Gastrocnemius medialis (tissue), 4 donors: ENCODE measurements at regions not wholly inside any gene's neighbourhood (a gene's known extent, or its start where the extent isn't known, plus 50 kb on each side); places are given as distances from the start of the nearest gene placed in this dataset.

Experiments
- ATAC-seq, 2 donors: fragments of 150-250 bp; one replicate each; pipeline ENCODE4 v1.9.1; 2016
- DNase-seq, 2 donors: peaks; one replicate each; pipeline ENCODE4 v3.0.0-alpha.2; 2019
- H3K27ac ChIP-seq, 4 donors: fragments of 200-600 bp; sonication (generic); 1 replicate in 1 of 4; 2 replicates in 3 of 4; pipeline ENCODE4 v1.5.1; 2016 to 2018; ENCODE audit warnings: mild to moderate bottlenecking in 2 of 4, moderate library complexity in 1 of 4
- H3K27me3 ChIP-seq, 3 donors: fragments of 200-600 bp; sonication (generic) in 2 of 3; 1 replicate in 1 of 3; 2 replicates in 2 of 3; pipeline versions ENCODE4 v1.5.1 to v1.6.0; 2016 to 2019; ENCODE audit warnings: mild to moderate bottlenecking in 1 of 3, moderate library complexity in 1 of 3
- H3K36me3 ChIP-seq, 2 donors: fragments of 200-600 bp; sonication (generic) in 1 of 2; one replicate each; pipeline ENCODE4 v1.5.1; 2017 to 2018
- H3K4me1 ChIP-seq, 2 donors: fragments of 200-600 bp; sonication (generic) in 1 of 2; one replicate each; pipeline ENCODE4 v1.5.1; 2016 to 2017; ENCODE audit warnings: mild to moderate bottlenecking in 2 of 2
- H3K4me3 ChIP-seq, 4 donors: fragments of 200-600 bp; sonication (generic) in 3 of 4; 1 replicate in 1 of 4; 2 replicates in 3 of 4; pipeline ENCODE4 v1.5.1; 2016 to 2019; ENCODE audit warnings: mild to moderate bottlenecking in 2 of 4
- H3K9me3 ChIP-seq, 3 donors: fragments of 200-600 bp; sonication (generic) in 2 of 3; 1 replicate in 1 of 3; 2 replicates in 2 of 3; pipeline ENCODE4 v1.5.1; 2016 to 2019
- POLR2A ChIP-seq, 2 donors: fragments of 450-650 bp; IDR thresholded peaks; one replicate each; pipeline ENCODE4 v1.6.1; 2017; ENCODE audit warnings: antibody characterized with exemption in 2 of 2, mild to moderate bottlenecking in 2 of 2, moderate library complexity in 2 of 2
- in situ Hi-C, 4 donors: fragments of 200-750 bp; cut with MboI; loops; one replicate each; pipeline versions ENCODE4 v1.15.0 to v1.8.0; 2017; ENCODE audit warnings: low sequenced_read_pairs in 4 of 4
- intact Hi-C: fragments of 100-400 bp; cut with DNase I; formaldehyde crosslinking; loops from one replicate; pipeline ENCODE4 v1.15.1; 2023; ENCODE audit warnings: low total_unique reads
- TF ChIP-seq, protein P1 (sequence below), 5 experiments: fragments of 450-650 bp in 3 of 5; fragments of 200-600 bp in 2 of 5; sonication (generic) in 2 of 5; IDR thresholded peaks in 4 of 5; conservative IDR thresholded peaks in 1 of 5; 1 replicate in 4 of 5; 2 replicates in 1 of 5; pipeline ENCODE4 v1.5.1; 2016 to 2019; ENCODE audit warnings: antibody characterized with exemption in 5 of 5, mild to moderate bottlenecking in 3 of 5, moderate library complexity in 3 of 5

DNA sequence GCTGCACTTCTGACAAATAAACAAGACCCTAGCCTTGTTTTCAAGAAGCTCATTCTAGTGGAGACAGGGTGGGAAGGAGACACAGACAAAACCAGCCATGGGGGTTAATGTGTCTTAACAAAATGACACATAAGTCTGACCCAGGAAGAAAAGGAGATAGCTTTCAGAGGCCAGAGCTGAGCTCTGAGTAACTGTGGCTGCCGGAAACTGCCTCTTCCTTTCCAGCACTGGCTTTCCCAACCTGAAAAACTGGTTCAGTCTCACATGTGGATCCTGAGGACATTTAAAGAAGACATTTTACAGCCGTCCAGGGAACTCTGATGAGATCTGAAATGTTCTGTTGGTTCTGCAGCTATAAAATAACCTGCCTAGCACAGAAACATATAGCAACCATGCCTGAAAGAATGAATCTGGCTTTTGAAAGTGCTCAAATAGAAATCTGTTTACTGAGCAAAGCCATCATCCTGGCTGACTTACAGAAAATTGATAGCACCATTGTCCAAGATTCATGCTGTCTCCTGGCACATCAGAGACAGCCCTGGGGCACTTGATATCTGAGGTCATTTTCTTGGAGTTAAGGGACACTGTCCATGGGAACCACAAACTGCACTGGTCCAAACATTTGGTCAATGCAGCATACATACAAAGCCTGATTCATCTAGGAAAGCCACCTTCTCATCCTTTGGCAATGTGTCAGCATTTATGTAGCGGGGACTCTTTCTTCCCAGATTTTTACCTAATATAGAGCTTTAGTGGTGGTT, 83.2 kb upstream of the PAX1 start:
- no peaks in the 10 kb centered on the region for H3K4me1 ChIP-seq
- intact Hi-C loops: no loop called here
- ATAC-seq: no peak

DNA sequence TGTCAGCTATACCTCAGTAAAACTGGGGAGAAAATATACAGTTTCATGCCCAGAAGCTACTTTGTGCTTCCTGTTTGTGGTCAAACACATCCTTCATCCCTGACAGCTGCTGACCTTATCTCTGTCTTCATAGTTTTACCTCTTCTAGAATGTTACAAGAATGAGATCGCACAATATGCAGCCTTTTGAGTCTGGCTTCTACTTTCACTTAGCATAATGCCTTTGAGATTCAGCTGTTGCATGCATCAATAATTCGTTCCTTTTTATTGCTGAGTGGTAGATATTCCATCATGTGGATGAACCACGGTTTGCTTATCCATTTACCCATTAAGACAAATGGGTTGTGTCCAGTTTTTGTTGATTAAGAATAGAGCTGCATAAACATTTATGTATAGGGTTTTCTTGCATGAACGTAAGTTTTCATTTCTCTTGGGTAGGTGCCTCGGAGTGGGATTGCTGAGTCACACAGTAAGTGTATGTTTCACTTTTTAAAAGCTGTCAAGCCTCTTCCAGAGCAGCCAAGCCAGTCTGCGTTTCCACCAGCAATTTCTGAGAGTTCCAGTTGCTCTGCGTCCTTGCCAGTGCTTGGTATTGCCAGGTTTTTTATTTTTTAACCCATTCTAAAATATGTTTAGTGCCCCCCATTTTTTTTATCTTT, 86.6 kb upstream of the PAX1 start:
- H3K36me3 ChIP-seq: no peaks in the 10 kb centered on the region
- intact Hi-C loops (no loop called here), in situ Hi-C loops (no loop called here)
- no peak overlapping the region for H3K4me3 ChIP-seq
- no peaks in the 10 kb centered on the region for H3K9me3 ChIP-seq
- DNase-seq: no peak
- ATAC-seq: no peak
- H3K27me3 ChIP-seq: no peaks in the 10 kb centered on the region
- no peaks in the 10 kb centered on the region for H3K4me1 ChIP-seq
- H3K27ac ChIP-seq: no peak overlapping the region
- TF ChIP-seq, protein P1, sequence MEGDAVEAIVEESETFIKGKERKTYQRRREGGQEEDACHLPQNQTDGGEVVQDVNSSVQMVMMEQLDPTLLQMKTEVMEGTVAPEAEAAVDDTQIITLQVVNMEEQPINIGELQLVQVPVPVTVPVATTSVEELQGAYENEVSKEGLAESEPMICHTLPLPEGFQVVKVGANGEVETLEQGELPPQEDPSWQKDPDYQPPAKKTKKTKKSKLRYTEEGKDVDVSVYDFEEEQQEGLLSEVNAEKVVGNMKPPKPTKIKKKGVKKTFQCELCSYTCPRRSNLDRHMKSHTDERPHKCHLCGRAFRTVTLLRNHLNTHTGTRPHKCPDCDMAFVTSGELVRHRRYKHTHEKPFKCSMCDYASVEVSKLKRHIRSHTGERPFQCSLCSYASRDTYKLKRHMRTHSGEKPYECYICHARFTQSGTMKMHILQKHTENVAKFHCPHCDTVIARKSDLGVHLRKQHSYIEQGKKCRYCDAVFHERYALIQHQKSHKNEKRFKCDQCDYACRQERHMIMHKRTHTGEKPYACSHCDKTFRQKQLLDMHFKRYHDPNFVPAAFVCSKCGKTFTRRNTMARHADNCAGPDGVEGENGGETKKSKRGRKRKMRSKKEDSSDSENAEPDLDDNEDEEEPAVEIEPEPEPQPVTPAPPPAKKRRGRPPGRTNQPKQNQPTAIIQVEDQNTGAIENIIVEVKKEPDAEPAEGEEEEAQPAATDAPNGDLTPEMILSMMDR (IDR thresholded peaks at IDR 0.05 in 4 of 5, conservative IDR thresholded peaks at IDR 0.05 in 1 of 5): no peak
- no peak for TF ChIP-seq POLR2A (IDR thresholded peaks at IDR 0.05)

More for the DNA sequence above, 83.2 kb upstream of the PAX1 start:
- H3K36me3 ChIP-seq: no peaks in the 10 kb centered on the region
- in situ Hi-C loops: no loop called here
- H3K9me3 ChIP-seq: no peaks in the 10 kb centered on the region
- H3K4me3 ChIP-seq: no peak overlapping the region
- H3K27ac ChIP-seq: no peak overlapping the region
- H3K27me3 ChIP-seq: peaks cover 0 to 4% (median 3%) of the 10 kb centered on the region in 3 donors
- DNase-seq: no peak
- TF ChIP-seq, protein P1 (IDR thresholded peaks at IDR 0.05 in 4 of 5, conservative IDR thresholded peaks at IDR 0.05 in 1 of 5): no peak
- no peak for TF ChIP-seq POLR2A (IDR thresholded peaks at IDR 0.05)

DNA sequence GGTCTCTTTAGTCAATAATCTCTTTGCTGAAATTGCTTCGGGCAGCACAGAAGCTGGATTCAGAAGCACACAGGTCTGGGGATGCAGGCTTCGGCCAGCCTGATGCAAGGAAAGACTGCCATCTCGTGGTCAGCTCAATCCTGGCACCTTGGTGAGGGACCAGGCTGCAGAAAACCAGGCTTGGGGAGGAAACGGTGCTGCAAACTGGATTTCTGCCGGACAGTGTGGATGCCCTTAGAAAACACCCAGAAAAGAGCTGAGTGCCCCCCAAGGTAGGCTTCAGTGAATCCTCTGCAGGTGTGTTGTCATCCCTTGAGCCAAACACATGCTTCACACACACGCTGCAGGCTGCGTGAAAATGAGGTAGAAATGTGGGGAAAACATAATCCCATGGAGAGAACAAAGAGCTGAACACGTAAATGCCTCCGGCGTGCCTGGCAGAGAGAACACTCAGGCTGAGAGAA, 89.8 kb upstream of the PAX1 start:
- intact Hi-C loops: no loop called here
- no peaks in the 10 kb centered on the region for H3K9me3 ChIP-seq
- no peak for TF ChIP-seq POLR2A (IDR thresholded peaks at IDR 0.05)
- TF ChIP-seq, protein P1 (IDR thresholded peaks at IDR 0.05 in 4 of 5, conservative IDR thresholded peaks at IDR 0.05 in 1 of 5): peak in 4 of 5 experiments; percentile 9 to 56 (median 31)
- in situ Hi-C loops: no loop called here
- no peaks in the 10 kb centered on the region for H3K27me3 ChIP-seq
- H3K27ac ChIP-seq: no peak overlapping the region
- ATAC-seq: no peak
- DNase-seq: peak in 1 of 2 donors; percentile 17
- no peaks in the 10 kb centered on the region for H3K36me3 ChIP-seq
- H3K4me3 ChIP-seq: no peak overlapping the region
- H3K4me1 ChIP-seq: no peaks in the 10 kb centered on the region

DNA sequence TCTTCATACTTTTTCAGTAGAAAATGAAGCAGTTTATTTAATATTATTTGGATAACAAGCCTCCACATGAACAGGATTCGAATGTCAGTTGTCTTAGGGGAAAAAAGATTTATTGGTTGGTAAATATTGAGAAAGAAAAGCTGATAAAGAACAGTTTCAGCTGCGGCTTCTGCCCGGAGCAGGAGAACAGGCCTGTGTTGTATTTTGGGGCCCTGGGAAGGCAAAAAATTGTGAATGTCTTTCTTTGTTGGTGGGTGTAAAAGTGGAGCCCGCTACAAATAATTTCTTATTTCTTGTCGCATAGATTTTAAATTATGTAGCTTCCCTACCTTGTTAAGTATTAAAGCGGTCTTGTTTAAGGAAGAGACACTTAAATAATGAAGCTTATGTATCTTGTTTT, 90.5 kb upstream of the PAX1 start:
- in situ Hi-C loops: no loop called here

More for the DNA sequence above, 90.5 kb upstream of the PAX1 start:
- intact Hi-C loops: no loop called here
- ATAC-seq (no peak), DNase-seq (no peak)
- Histone ChIP-seq H3K4me1 (no peaks in the 10 kb centered on the region), H3K27me3 (no peaks in the 10 kb centered on the region), H3K4me3 (no peak overlapping the region), H3K36me3 (no peaks in the 10 kb centered on the region), H3K9me3 (no peaks in the 10 kb centered on the region), H3K27ac (no peak overlapping the region)
- TF ChIP-seq, protein P1 (IDR thresholded peaks at IDR 0.05 in 4 of 5, conservative IDR thresholded peaks at IDR 0.05 in 1 of 5): no peak
- TF ChIP-seq POLR2A (IDR thresholded peaks at IDR 0.05): no peak
